Spleen (tissue), 7 donors: ENCODE measurements at regions not wholly inside any gene's neighbourhood (a gene's known extent, or its start where the extent isn't known, plus 50 kb on each side); places are given as distances from the start of the nearest gene placed in this dataset.

Experiments
- POLR2A ChIP-seq, 3 donors: fragments of 450-650 bp; IDR thresholded peaks; one replicate each; pipeline ENCODE4 v1.5.1; 2017; ENCODE audit warnings: antibody characterized with exemption in 3 of 3, mild to moderate bottlenecking in 1 of 3
- POLR2AphosphoS5 ChIP-seq, 3 donors: sonication (generic); formaldehyde crosslinking; IDR thresholded peaks; one replicate each; pipeline ENCODE4 v1.5.1; 2017; ENCODE audit warnings: antibody characterized with exemption in 3 of 3
- TF ChIP-seq, protein P1 (sequence below), 11 experiments: fragments of 200-600 bp in 7 of 11; fragments of 450-650 bp in 4 of 11; sonication (generic) in 4 of 11; IDR thresholded peaks in 8 of 11; conservative IDR thresholded peaks in 3 of 11; 1 replicate in 7 of 11; 2 replicates in 4 of 11; pipeline versions ENCODE4 v1.4.0 to v1.8.0; 2016 to 2021; ENCODE audit warnings: antibody characterized with exemption in 11 of 11, inconsistent platforms in 4 of 11, mild to moderate bottlenecking in 1 of 11
- donor health status: DM: no; HTN: no; CAD: no; lungs with moderate emphysema.
- donor health status: DM: no; HTN: no; CAD: no.
- donor health status: DM: no; HTN: no; CAD: no.

DNA sequence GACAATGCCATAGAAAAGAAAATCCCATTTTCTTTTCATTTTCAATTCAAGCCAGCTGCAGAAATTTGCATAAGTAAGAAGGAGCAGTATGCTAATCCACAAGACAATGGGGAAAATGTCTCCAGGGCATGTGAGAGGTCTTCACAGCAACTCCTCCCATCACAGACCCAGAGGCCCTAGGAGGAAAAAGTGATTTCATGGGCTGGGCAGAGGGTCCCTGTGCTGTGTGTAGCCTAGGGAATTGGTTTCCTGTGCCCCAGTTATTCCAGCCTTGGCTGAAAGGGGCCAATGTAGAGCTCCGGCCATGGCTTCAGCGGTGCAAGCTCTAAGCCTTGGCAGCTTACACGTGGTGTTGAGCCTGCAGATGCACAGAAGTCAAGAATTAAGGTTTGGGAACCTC is 211.4 kb downstream of the CCDC59 start:
- no peak for TF ChIP-seq POLR2A (IDR thresholded peaks at IDR 0.05)
- TF ChIP-seq, protein P1, sequence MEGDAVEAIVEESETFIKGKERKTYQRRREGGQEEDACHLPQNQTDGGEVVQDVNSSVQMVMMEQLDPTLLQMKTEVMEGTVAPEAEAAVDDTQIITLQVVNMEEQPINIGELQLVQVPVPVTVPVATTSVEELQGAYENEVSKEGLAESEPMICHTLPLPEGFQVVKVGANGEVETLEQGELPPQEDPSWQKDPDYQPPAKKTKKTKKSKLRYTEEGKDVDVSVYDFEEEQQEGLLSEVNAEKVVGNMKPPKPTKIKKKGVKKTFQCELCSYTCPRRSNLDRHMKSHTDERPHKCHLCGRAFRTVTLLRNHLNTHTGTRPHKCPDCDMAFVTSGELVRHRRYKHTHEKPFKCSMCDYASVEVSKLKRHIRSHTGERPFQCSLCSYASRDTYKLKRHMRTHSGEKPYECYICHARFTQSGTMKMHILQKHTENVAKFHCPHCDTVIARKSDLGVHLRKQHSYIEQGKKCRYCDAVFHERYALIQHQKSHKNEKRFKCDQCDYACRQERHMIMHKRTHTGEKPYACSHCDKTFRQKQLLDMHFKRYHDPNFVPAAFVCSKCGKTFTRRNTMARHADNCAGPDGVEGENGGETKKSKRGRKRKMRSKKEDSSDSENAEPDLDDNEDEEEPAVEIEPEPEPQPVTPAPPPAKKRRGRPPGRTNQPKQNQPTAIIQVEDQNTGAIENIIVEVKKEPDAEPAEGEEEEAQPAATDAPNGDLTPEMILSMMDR (IDR thresholded peaks at IDR 0.05 in 8 of 11, conservative IDR thresholded peaks at IDR 0.05 in 3 of 11): no peak
- no peak for TF ChIP-seq POLR2AphosphoS5 (IDR thresholded peaks at IDR 0.05)
